Hepatocyte (in vitro differentiated cells): ENCODE measurements at regions not wholly inside any gene's neighbourhood (a gene's known extent, or its start where the extent isn't known, plus 50 kb on each side); places are given as distances from the start of the nearest gene placed in this dataset.

Source experiments
- DNase-seq: peaks from one replicate; pipeline ENCODE4 v3.0.0-alpha.2; 2016; ENCODE audit warnings: low spot score
- H2AFZ ChIP-seq: fragments of 200-600 bp; sonication (generic); 2 replicates; pipeline ENCODE4 v1.6.0; 2016; ENCODE audit warnings: antibody characterized with exemption, mild to moderate bottlenecking
- H3K27ac ChIP-seq: fragments of 200-600 bp; sonication (generic); 2 replicates; pipeline ENCODE4 v1.5.1; 2016; ENCODE audit warnings: mild to moderate bottlenecking
- H3K27me3 ChIP-seq: fragments of 200-600 bp; sonication (generic); 2 replicates; pipeline ENCODE4 v1.6.1; 2016
- H3K36me3 ChIP-seq: fragments of 200-600 bp; sonication (generic); replicated peaks from 2 replicates; pipeline ENCODE4 v1.5.1; 2016; ENCODE audit warnings: low read depth; ENCODE audit not compliant: insufficient read depth
- H3K4me1 ChIP-seq: fragments of 200-600 bp; sonication (generic); 2 replicates; pipeline ENCODE4 v1.5.1; 2016; ENCODE audit warnings: mild to moderate bottlenecking, moderate library complexity; ENCODE audit not compliant: insufficient read depth
- H3K4me2 ChIP-seq: fragments of 200-600 bp; sonication (generic); 2 replicates; pipeline ENCODE4 v1.6.0; 2016
- H3K4me3 ChIP-seq: fragments of 200-600 bp; sonication (generic); 2 replicates; pipeline ENCODE4 v1.5.1; 2016; ENCODE audit warnings: mild to moderate bottlenecking
- H3K79me2 ChIP-seq: fragments of 200-600 bp; sonication (generic); 2 replicates; pipeline ENCODE4 v1.6.0; 2017; ENCODE audit warnings: mild to moderate bottlenecking
- H3K9me2 ChIP-seq: fragments of 200-600 bp; sonication (generic); replicated peaks from 2 replicates; pipeline ENCODE4 v1.6.0; 2017; ENCODE audit warnings: mild to moderate bottlenecking; ENCODE audit not compliant: insufficient read depth
- H3K9me3 ChIP-seq: fragments of 200-600 bp; sonication (generic); 2 replicates; pipeline ENCODE4 v1.5.1; 2016; ENCODE audit warnings: low read depth, mild to moderate bottlenecking
- H4K20me1 ChIP-seq: fragments of 200-600 bp; sonication (generic); 2 replicates; pipeline ENCODE4 v1.6.0; 2016; ENCODE audit warnings: mild to moderate bottlenecking; ENCODE audit not compliant: insufficient read depth, poor library complexity, severe bottlenecking
- EZH2 ChIP-seq: fragments of 200-600 bp; sonication (generic); IDR thresholded peaks from 2 replicates; pipeline ENCODE4 v1.6.1; 2016; ENCODE audit warnings: antibody characterized with exemption, mild to moderate bottlenecking, borderline replicate concordance
- EZH2phosphoT487 ChIP-seq: fragments of 200-600 bp; sonication (generic); IDR thresholded peaks from one replicate; pipeline ENCODE4 v1.6.1; 2018; ENCODE audit warnings: antibody characterized with exemption, mild to moderate bottlenecking, low read depth, moderate library complexity; ENCODE audit not compliant: unreplicated experiment, severe bottlenecking
- WGBS: methylation state at CpG from one replicate; pipeline ENCODE4 v1.1.6; 2016; ENCODE audit warnings: low lambda C conversion rate; ENCODE audit errors: missing lambda C conversion rate; 5-methylcytosine and 5-hydroxymethylcytosine counted together
- TF ChIP-seq, protein P1 (sequence below): fragments of 200-600 bp; sonication (generic); IDR thresholded peaks from 2 replicates; pipeline ENCODE4 v1.5.1; 2016; ENCODE audit warnings: antibody characterized with exemption, mild to moderate bottlenecking; ENCODE audit not compliant: poor library complexity

DNA sequence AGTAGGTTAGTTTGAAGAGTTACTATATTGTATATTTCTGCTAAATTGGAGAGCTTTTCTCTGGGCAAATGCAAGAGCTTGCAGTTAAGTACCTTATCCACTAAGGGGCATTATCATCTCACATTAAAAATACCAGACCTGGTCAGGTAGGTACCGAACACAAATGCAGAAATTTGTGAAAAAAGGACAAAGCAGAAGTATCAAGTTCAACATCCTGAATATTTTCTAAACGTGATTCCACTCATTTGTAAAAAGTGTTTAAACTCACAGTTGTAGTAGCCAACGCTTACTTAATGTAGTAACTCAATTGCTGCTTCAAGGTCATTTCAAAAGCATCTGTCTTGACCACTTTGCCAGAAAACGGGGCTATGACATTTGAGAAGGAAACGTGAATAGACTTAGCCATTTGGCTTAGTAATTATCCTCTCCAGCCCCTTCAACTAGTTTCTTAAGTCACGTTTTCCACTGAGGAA, 52.1 kb downstream of the CYRIA start:
- Histone ChIP-seq H3K36me3 (no peaks in the 10 kb centered on the region), H3K4me3 (no peak overlapping the region), H3K4me2 (no peak overlapping the region), H3K27ac (no peak overlapping the region), H3K9me2 (no peaks in the 10 kb centered on the region), H3K4me1 (peaks cover 5% of the 10 kb centered on the region), H3K79me2 (no peaks in the 10 kb centered on the region), H4K20me1 (no peaks in the 10 kb centered on the region), H2AFZ (no peak overlapping the region), H3K27me3 (no peaks in the 10 kb centered on the region), H3K9me3 (no peaks in the 10 kb centered on the region)
- WGBS, result 31% methylated on average over 6 of the region's 6 CpGs
- no peak for TF ChIP-seq EZH2phosphoT487
- TF ChIP-seq EZH2, result no peak
- TF ChIP-seq, protein P1, sequence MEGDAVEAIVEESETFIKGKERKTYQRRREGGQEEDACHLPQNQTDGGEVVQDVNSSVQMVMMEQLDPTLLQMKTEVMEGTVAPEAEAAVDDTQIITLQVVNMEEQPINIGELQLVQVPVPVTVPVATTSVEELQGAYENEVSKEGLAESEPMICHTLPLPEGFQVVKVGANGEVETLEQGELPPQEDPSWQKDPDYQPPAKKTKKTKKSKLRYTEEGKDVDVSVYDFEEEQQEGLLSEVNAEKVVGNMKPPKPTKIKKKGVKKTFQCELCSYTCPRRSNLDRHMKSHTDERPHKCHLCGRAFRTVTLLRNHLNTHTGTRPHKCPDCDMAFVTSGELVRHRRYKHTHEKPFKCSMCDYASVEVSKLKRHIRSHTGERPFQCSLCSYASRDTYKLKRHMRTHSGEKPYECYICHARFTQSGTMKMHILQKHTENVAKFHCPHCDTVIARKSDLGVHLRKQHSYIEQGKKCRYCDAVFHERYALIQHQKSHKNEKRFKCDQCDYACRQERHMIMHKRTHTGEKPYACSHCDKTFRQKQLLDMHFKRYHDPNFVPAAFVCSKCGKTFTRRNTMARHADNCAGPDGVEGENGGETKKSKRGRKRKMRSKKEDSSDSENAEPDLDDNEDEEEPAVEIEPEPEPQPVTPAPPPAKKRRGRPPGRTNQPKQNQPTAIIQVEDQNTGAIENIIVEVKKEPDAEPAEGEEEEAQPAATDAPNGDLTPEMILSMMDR, result peak; percentile 67
- DNase-seq, result peak; percentile 17

DNA sequence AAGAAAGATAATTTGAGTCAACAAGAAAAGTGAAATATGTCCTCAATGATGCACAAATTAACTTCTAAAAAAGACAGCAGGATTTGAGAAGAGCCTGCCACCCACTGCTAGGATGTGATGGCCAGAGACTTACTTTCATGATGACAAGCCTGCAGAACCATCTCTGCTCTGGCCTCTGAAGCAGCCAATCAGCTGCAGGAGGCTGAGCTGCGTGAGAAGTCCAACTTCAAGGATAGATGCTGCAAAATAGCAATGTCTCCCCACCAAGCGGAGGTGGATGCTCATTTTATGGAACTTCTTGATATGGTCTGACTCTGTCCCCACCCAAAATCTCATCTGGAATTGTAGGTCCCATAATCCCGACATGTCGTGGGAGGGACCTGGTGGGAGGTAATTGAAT, 53.1 kb downstream of the CYRIA start:
- Histone ChIP-seq H3K36me3 (no peaks in the 10 kb centered on the region), H3K27ac (no peak overlapping the region), H3K4me3 (no peak overlapping the region), H2AFZ (no peak overlapping the region), H3K9me2 (no peaks in the 10 kb centered on the region), H3K27me3 (no peaks in the 10 kb centered on the region), H3K79me2 (no peaks in the 10 kb centered on the region), H4K20me1 (no peaks in the 10 kb centered on the region), H3K9me3 (no peaks in the 10 kb centered on the region), H3K4me2 (no peak overlapping the region), H3K4me1 (peaks cover 9% of the 10 kb centered on the region)
- no peak for TF ChIP-seq EZH2phosphoT487
- TF ChIP-seq, protein P1, result no peak
- TF ChIP-seq EZH2, result no peak
- 98% methylated on average over 4 of the region's 4 CpGs for WGBS
- no peak for DNase-seq

DNA sequence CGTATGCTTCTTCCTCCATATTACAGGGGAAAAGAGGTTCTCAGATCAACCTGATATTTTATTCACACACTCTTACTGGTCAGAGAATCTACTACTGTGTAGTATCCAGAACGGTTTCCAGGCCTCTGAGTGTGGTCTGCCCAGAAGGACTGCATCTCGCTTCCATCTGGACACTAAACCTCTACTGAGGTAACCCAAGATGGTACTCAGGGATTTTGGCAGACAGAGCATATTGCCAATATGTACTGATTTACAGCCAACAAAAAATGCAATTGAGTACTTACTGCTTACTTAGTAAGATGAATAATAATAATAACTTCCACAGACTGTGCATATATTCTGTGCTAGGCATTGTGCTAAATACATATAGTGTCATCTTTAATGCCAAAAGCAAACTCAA, 55.8 kb downstream of the CYRIA start:
- Histone ChIP-seq H3K4me2 (no peak overlapping the region), H3K9me2 (no peaks in the 10 kb centered on the region), H3K79me2 (no peaks in the 10 kb centered on the region), H4K20me1 (no peaks in the 10 kb centered on the region), H3K36me3 (no peaks in the 10 kb centered on the region), H3K4me3 (no peak overlapping the region), H3K4me1 (peaks cover 9% of the 10 kb centered on the region), H3K27me3 (no peaks in the 10 kb centered on the region), H3K9me3 (no peaks in the 10 kb centered on the region), H3K27ac (no peak overlapping the region), H2AFZ (no peak overlapping the region)
- WGBS, result 81% methylated on average over 3 of the region's 3 CpGs
- no peak for TF ChIP-seq EZH2phosphoT487
- TF ChIP-seq, protein P1, result no peak
- TF ChIP-seq EZH2, result no peak
- no peak for DNase-seq
